ENCODE measurements at regions not wholly inside any gene's neighbourhood (a gene's known extent, or its start where the extent isn't known, plus 50 kb on each side); places are given as distances from the start of the nearest gene placed in this dataset.

DNA sequence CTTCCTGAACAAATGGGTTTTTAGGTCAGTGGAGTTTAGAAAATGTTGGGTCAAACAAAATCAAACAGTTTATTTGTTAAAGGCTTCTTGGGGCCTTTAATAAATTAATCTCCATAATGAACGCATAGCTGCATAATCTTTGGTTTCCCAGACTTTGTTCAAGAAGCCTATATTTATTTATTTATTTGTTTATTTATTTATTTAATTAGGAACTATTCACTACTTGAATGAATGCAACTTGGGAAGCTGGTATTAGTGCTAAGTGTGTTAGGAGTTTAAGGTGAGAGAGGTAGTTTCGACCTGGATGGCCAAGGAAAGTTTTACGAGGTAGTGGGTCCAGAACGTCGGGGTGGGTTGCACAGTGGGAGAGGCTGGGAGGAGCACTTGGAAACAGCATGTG is 281.9 kb upstream of the C2CD4B start:
- no peak for DNase-seq

GRCh38 chr15:62447742-62448141 is 282.7 kb upstream of the C2CD4B start:
- DNase-seq = no peak

- DNase-seq = no peak
These were observed 284.6 kb upstream of the C2CD4B start for GRCh38 chr15:62449638-62450037.

DNA sequence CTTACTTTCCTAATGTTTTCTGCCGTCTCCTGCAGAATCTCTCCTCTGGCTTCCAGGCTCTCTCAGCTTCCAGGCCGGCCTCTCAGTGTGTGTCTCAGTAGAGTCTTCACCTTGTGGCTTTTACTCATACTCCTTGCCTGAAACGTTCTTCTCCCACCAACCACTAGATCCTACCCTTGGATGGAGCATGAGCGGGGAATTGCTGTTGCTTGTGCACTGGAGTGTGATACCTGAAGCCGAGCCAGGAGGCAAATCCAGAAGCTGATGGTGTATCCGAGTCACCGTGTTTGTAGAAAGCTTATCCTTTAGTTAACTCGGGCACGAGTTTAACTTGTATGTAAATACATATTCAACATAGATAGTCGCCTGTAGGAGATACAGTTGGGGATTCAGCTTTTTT is 285.0 kb upstream of the C2CD4B start:
- DNase-seq = no peak

GRCh38 chr15:62452026-62452425 is 286.9 kb upstream of the C2CD4B start:
- DNase-seq = no peak

GRCh38 chr15:62452667-62453066 is 287.6 kb upstream of the C2CD4B start:
- DNase-seq = no peak

- DNase-seq = no peak
These were observed 288.3 kb upstream of the C2CD4B start for GRCh38 chr15:62453375-62453774.

DNA sequence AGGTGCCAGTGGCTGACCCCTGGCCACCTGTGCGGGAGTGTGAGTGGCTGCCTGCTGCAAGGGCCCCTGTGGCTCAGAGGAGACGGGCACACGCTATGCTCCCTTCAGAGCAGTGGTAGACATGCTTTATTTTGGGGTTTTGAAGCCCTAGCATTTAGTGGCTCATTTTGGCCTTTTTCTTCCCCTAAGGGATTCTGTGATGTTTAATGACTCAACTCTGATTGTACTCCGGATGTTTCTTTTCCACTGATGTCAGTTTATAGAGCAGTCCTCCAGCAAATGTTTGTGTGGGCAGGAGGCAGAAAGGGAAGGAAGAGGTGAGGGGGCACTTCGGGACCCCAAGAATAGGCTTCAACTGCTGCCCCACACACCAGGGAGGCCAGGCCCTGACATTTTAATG is 288.9 kb upstream of the C2CD4B start:
- no peak for DNase-seq

- no peak for DNase-seq
These were observed 289.6 kb upstream of the C2CD4B start for GRCh38 chr15:62454567-62455172.

- no peak for DNase-seq
These were observed 290.4 kb upstream of the C2CD4B start for GRCh38 chr15:62455441-62455921.

- no peak for DNase-seq
These were observed 291.2 kb upstream of the C2CD4B start for GRCh38 chr15:62456011-62456920.

GRCh38 chr15:62457100-62457499 is 292.0 kb upstream of the C2CD4B start:
- no peak for DNase-seq

DNA sequence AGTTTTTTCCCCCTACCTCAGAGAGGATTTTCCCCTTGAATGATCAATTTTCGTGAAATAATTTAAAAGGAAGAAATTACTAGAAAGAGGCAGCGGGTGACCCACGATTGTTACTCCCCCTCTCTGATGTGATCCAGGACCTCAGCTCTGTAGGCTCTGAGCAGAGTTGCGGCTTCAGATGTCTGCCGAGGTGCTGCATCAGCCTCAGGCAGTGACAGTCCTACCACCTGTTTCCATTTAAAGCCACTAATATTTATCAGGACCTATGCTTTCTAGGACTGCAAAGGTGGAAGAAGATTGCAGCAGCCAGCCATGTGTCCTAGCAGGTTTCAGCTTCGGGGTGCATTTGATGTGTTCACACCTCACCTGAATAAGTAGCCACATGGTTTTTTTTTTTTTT is 294.8 kb upstream of the C2CD4B start:
- no peak for DNase-seq

- DNase-seq = no peak
These were observed 297.2 kb upstream of the C2CD4B start for GRCh38 chr15:62462268-62462667.

DNA sequence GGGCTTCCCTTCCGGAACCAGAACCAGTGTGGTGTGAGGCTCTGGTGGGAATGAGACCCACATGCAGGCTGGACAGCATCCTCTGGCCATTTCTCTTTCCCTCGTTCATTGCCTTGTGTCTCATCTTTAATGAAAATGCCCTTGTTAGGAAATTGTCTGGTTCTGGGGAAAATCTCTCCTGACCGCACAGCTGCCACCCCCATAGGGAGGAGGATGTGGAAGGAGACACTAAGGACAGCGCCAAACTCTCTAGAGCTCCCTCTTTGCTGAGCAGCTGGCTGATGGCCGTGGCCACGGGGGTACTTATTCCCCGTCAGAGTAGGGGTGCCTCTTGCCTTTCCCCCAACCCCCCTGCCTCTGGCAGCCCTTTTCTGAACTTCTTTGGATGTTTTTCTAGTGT is 297.6 kb upstream of the C2CD4B start:
- no peak for DNase-seq

- no peak for DNase-seq
These were observed 299.6 kb upstream of the C2CD4B start for GRCh38 chr15:62464705-62465104.

- DNase-seq = no peak
These were observed 300.1 kb upstream of the C2CD4B start for GRCh38 chr15:62465173-62465572.

DNA sequence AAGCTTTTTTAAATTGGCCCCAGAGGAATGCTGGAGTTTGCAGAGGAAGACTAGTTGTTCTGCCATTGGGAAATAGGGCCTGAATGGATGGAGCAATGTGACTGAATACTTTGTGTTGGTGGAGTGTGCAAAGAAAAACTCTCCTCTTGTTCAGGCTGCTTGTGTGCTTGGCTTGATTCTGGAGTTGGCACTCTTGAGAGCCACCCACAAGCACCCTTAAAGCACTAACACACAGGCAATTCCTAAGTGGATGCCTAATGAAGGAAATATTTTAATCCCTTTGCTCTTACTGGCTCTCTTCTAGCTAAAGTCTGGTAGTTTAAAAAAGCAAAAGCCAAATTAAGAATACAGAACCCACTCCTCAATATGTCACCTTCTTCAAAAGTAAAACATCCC is 304.4 kb upstream of the C2CD4B start:
- no peak for DNase-seq

- DNase-seq = no peak
These were observed 305.0 kb upstream of the C2CD4B start for GRCh38 chr15:62469874-62470688.

DNA sequence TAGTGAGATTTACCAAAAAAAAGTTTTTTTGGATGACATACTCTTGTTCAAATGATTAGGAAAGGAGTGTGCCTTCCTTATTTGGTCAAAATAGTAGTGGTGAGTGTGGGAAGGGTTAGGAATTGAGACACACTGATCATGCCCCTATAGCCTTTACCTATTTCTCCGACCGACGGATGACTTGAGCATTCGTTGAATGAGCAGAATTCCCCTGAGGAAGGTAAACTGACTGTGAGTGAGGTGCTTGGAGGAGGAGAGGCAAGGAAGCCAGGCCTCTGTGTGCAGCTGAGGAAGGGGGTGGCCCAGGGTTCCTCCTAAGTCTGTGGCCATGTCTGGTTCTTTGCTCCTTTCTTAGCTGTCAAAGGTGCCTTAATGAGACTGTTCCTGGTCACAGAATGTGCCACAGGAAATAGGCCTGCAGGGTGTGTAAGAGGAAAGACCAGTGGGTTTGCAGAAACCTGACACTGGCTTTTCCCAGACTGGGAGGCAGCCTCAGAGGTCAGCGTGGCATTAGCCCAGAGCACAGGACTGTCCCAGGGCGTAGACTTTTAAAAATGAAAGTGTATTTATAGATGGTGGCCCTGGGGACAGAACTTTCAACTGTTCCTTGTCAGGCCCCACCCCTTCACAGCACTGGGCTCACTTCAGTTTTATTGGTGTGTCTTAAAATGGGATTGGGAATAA is 307.7 kb upstream of the C2CD4B start:
- DNase-seq = no peak

GRCh38 chr15:62474021-62474770 is 309.1 kb upstream of the C2CD4B start:
- no peak for DNase-seq

DNA sequence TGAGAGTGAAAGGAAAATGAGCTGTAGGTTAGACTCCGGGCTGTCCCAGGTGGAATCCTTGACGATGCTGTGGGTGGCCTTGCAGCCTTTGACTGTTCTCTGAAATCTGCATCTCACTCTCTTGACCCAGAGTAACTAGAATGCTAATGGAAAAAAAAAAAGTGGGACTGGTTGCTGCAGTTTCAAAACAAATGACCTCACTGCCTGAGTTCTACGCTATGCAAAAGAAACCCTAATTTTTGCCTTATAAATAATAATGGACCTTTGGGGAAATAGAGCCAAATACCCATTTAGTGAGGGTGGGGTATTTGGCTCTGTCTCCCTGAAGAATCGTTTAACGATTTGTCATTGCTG is 309.7 kb upstream of the C2CD4B start:
- no peak for DNase-seq

All from NCI-H2227 treated with DMSO at 0.1 percent for 48 hours (cell line).